CD4-positive, alpha-beta T cell treated with Interferon alpha-2 for 1 hour (primary cell): ENCODE measurements at regions not wholly inside any gene's neighbourhood (a gene's known extent, or its start where the extent isn't known, plus 50 kb on each side); places are given as distances from the start of the nearest gene placed in this dataset.

Experiments
- DNase-seq, 2 donors: peaks; one replicate each; pipeline ENCODE4 v3.0.0-alpha.2; 2020 to 2022

- DNase-seq = no peak
Measured at GRCh38 chr10:105328503-105329133, 687.5 kb downstream of the SORCS3 start.
